Panc1 (cell line): ENCODE measurements at regions not wholly inside any gene's neighbourhood (a gene's known extent, or its start where the extent isn't known, plus 50 kb on each side); places are given as distances from the start of the nearest gene placed in this dataset.
"Not testable (repeated sequence)": the region's sequence is repeated elsewhere in the genome, so short reads cannot be mapped to it uniquely, and the experiment has no call there.

Experiments used
- POLR2AphosphoS5 ChIP-seq: IDR thresholded peaks from 2 replicates; pipeline ENCODE4 v1.6.1; 2012; ENCODE audit warnings: mild to moderate bottlenecking, low read depth, low read length, moderate library complexity
- SIN3A ChIP-seq: IDR thresholded peaks from 2 replicates; pipeline ENCODE4 v1.6.1; 2012; ENCODE audit warnings: low read depth, mild to moderate bottlenecking, low read length, moderate library complexity, borderline replicate concordance; ENCODE audit not compliant: insufficient read depth
- TCF7L2 ChIP-seq: IDR thresholded peaks from 2 replicates; pipeline ENCODE4 v1.6.1; 2011; ENCODE audit warnings: mild to moderate bottlenecking, low read depth, low read length, inconsistent platforms
- TF ChIP-seq, protein P1 (sequence below): fragments of 450-650 bp; IDR thresholded peaks from 2 replicates; pipeline ENCODE4 v1.5.1; 2017; ENCODE audit warnings: mild to moderate bottlenecking

- not testable (repeated sequence) for TF ChIP-seq POLR2AphosphoS5, SIN3A, TCF7L2
- TF ChIP-seq, protein P1, sequence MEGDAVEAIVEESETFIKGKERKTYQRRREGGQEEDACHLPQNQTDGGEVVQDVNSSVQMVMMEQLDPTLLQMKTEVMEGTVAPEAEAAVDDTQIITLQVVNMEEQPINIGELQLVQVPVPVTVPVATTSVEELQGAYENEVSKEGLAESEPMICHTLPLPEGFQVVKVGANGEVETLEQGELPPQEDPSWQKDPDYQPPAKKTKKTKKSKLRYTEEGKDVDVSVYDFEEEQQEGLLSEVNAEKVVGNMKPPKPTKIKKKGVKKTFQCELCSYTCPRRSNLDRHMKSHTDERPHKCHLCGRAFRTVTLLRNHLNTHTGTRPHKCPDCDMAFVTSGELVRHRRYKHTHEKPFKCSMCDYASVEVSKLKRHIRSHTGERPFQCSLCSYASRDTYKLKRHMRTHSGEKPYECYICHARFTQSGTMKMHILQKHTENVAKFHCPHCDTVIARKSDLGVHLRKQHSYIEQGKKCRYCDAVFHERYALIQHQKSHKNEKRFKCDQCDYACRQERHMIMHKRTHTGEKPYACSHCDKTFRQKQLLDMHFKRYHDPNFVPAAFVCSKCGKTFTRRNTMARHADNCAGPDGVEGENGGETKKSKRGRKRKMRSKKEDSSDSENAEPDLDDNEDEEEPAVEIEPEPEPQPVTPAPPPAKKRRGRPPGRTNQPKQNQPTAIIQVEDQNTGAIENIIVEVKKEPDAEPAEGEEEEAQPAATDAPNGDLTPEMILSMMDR = not testable (repeated sequence)
Measured at GRCh38 chr4:158028381-158028780, 144.4 kb downstream of the GASK1B start.
